H9 (cell line): ENCODE measurements at regions not wholly inside any gene's neighbourhood (a gene's known extent, or its start where the extent isn't known, plus 50 kb on each side); places are given as distances from the start of the nearest gene placed in this dataset.

Experiments used
- DNase-seq: peaks from one replicate; pipeline ENCODE4 v3.0.0-alpha.2; 2017
- H2AFZ ChIP-seq: one replicate; pipeline ENCODE4 v1.6.1; 2013; ENCODE audit warnings: mild to moderate bottlenecking, low read length, control low read depth, moderate library complexity
- H2AK5ac ChIP-seq: 2 replicates; pipeline ENCODE4 v1.6.1; 2013; ENCODE audit warnings: low read length, control low read depth, mixed read lengths; ENCODE audit not compliant: insufficient read length
- H2BK120ac ChIP-seq: one replicate; pipeline ENCODE4 v1.6.1; 2013; ENCODE audit warnings: low read depth, mild to moderate bottlenecking, low read length, control low read depth, inconsistent platforms; ENCODE audit not compliant: poor library complexity, severe bottlenecking
- H2BK12ac ChIP-seq: 2 replicates; pipeline ENCODE4 v1.6.1; 2013; ENCODE audit warnings: low read length, control low read depth, mixed read lengths, low read depth; ENCODE audit not compliant: insufficient read length
- H2BK15ac ChIP-seq: 2 replicates; pipeline ENCODE4 v1.6.1; 2013; ENCODE audit warnings: low read depth, low read length, control low read depth
- H2BK20ac ChIP-seq: one replicate; pipeline ENCODE4 v1.6.1; 2013; ENCODE audit warnings: low read depth, mild to moderate bottlenecking, low read length, control low read depth, inconsistent platforms; ENCODE audit not compliant: poor library complexity, severe bottlenecking
- H2BK5ac ChIP-seq: 2 replicates; pipeline ENCODE4 v1.6.1; 2013; ENCODE audit warnings: low read length, control low read depth, mixed read lengths; ENCODE audit not compliant: insufficient read length
- H3K14ac ChIP-seq: 2 replicates; pipeline ENCODE4 v1.6.1; 2013; ENCODE audit warnings: low read length, control low read depth; ENCODE audit not compliant: insufficient read depth
- H3K18ac ChIP-seq: 2 replicates; pipeline ENCODE4 v1.6.1; 2013; ENCODE audit warnings: low read depth, mild to moderate bottlenecking, mixed read lengths, low read length, control low read depth; ENCODE audit not compliant: insufficient read length
- H3K23ac ChIP-seq: 2 replicates; pipeline ENCODE4 v1.6.1; 2013; ENCODE audit warnings: low read length, control low read depth, mixed read lengths, low read depth; ENCODE audit not compliant: insufficient read length
- H3K23me2 ChIP-seq: 2 replicates; pipeline ENCODE4 v1.6.1; 2013; ENCODE audit warnings: low read depth, mild to moderate bottlenecking, mixed read lengths, low read length, control low read depth; ENCODE audit not compliant: insufficient read length, poor library complexity, severe bottlenecking
- H3K27ac ChIP-seq: 2 replicates; pipeline ENCODE4 v1.5.1; 2013; ENCODE audit warnings: low read length, control low read depth, mixed read lengths, low read depth; ENCODE audit not compliant: insufficient read length
- H3K27me3 ChIP-seq: 2 replicates; pipeline ENCODE4 v1.6.1; 2013; ENCODE audit warnings: low read length, control low read depth, inconsistent platforms; ENCODE audit not compliant: insufficient read depth
- H3K4ac ChIP-seq: 2 replicates; pipeline ENCODE4 v1.6.1; 2013; ENCODE audit warnings: low read depth, mild to moderate bottlenecking, control low read depth, inconsistent platforms, low read length, moderate library complexity
- H3K4me1 ChIP-seq: 2 replicates; pipeline ENCODE4 v1.6.1; 2013; ENCODE audit warnings: low read length, control low read depth, inconsistent platforms; ENCODE audit not compliant: insufficient read depth
- H3K4me2 ChIP-seq: 2 replicates; pipeline ENCODE4 v1.6.1; 2013; ENCODE audit warnings: low read length, control low read depth, mixed read lengths; ENCODE audit not compliant: insufficient read length, insufficient read depth
- H3K56ac ChIP-seq: 2 replicates; pipeline ENCODE4 v1.6.1; 2013; ENCODE audit warnings: low read depth, mild to moderate bottlenecking, mixed read lengths, low read length, control low read depth; ENCODE audit not compliant: insufficient read length
- H3K79me1 ChIP-seq: 2 replicates; pipeline ENCODE4 v1.6.1; 2013; ENCODE audit warnings: low read depth, mild to moderate bottlenecking, moderate library complexity, low read length, control low read depth, inconsistent platforms; ENCODE audit not compliant: insufficient read depth, poor library complexity, severe bottlenecking
- H3K79me2 ChIP-seq: 2 replicates; pipeline ENCODE4 v1.6.1; 2013; ENCODE audit warnings: low read length, control low read depth, inconsistent platforms; ENCODE audit not compliant: insufficient read depth
- H3K9ac ChIP-seq: 2 replicates; pipeline ENCODE4 v1.6.1; 2013; ENCODE audit warnings: low read length, control low read depth, mixed read lengths; ENCODE audit not compliant: insufficient read length; ENCODE audit errors: extremely low read depth
- H3K9me3 ChIP-seq: one replicate; pipeline ENCODE4 v1.6.1; 2013; ENCODE audit warnings: low read depth, low read length, inconsistent platforms; ENCODE audit not compliant: control insufficient read depth
- H3T11ph ChIP-seq: one replicate; pipeline ENCODE4 v1.6.1; 2013; ENCODE audit warnings: mild to moderate bottlenecking, low read length, control low read depth, inconsistent platforms
- H4K20me1 ChIP-seq: one replicate; pipeline ENCODE4 v1.6.1; 2013; ENCODE audit not compliant: control insufficient read depth, insufficient read length, insufficient read depth
- H4K5ac ChIP-seq: 2 replicates; pipeline ENCODE4 v1.6.1; 2013; ENCODE audit warnings: low read depth, mild to moderate bottlenecking, mixed read lengths, low read length, control low read depth; ENCODE audit not compliant: insufficient read length
- H4K8ac ChIP-seq: replicated peaks from 2 replicates; pipeline ENCODE4 v1.6.1; 2013; ENCODE audit warnings: low read length, control low read depth, mixed read lengths, low read depth; ENCODE audit not compliant: insufficient read length
- H4K91ac ChIP-seq: 2 replicates; pipeline ENCODE4 v1.6.1; 2013; ENCODE audit warnings: low read depth, mild to moderate bottlenecking, moderate library complexity, mixed read lengths, low read length, control low read depth; ENCODE audit not compliant: insufficient read length
- H3K27ac Mint-ChIP-seq, 3 experiments: 2 replicates in 2 of 3; 3 replicates in 1 of 3; pipeline ENCODE4 v1.8.0; 2020 to 2021; ENCODE audit warnings: mixed read lengths in 3 of 3, mild to moderate bottlenecking in 1 of 3, moderate library complexity in 1 of 3
- H3K27me3 Mint-ChIP-seq: 2 replicates; pipeline ENCODE4 v1.8.0; 2021; ENCODE audit warnings: low read depth, mild to moderate bottlenecking, moderate library complexity, mixed read lengths
- H3K36me3 Mint-ChIP-seq, 3 experiments: 2 replicates in 2 of 3; 3 replicates in 1 of 3; pipeline ENCODE4 v1.8.0; 2020 to 2021; ENCODE audit warnings: low read depth in 3 of 3, mixed read lengths in 3 of 3; ENCODE audit not compliant: insufficient read depth in 1 of 3
- H3K4me1 Mint-ChIP-seq, 2 experiments: 2 replicates each; pipeline ENCODE4 v1.8.0; 2020; ENCODE audit warnings: mixed read lengths in 2 of 2
- H3K4me3 Mint-ChIP-seq, 2 experiments: 2 replicates in 1 of 2; 3 replicates in 1 of 2; pipeline ENCODE4 v1.8.0; 2020 to 2021; ENCODE audit warnings: mild to moderate bottlenecking in 2 of 2, mixed read lengths in 2 of 2, moderate library complexity in 1 of 2
- H3K9me3 Mint-ChIP-seq, 2 experiments: 2 replicates in 1 of 2; 3 replicates in 1 of 2; pipeline ENCODE4 v1.8.0; 2020; ENCODE audit warnings: mild to moderate bottlenecking in 2 of 2, mixed read lengths in 2 of 2, moderate library complexity in 1 of 2
- CTCF ChIP-seq: fragments of 200-600 bp; sonication (generic); conservative IDR thresholded peaks from 3 replicates; pipeline ENCODE4 v1.8.0; 2021; ENCODE audit warnings: antibody characterized with exemption, mild to moderate bottlenecking
- WGBS: extraction: QIAGEN DNeasy Blood & Tissue Kit; methylation state at CpG from one replicate; pipeline ENCODE4 v1.1.7; 2013; ENCODE audit warnings: missing lambda C conversion rate, low lambda C conversion rate, mixed read lengths; ENCODE audit not compliant: insufficient read length; ENCODE audit errors: extremely low coverage; 5-methylcytosine and 5-hydroxymethylcytosine counted together

GRCh38 chr2:37506407-37507050, 162.1 kb downstream of the QPCT start:
- TF ChIP-seq CTCF = no peak
- no CpG with 5 or more reads among the region's 5 CpGs for WGBS
- H3K27ac Mint-ChIP-seq = no peak overlapping the region

More at GRCh38 chr2:37506407-37507050, 162.1 kb downstream of the QPCT start:
- no peak for DNase-seq
- no peaks in the 10 kb centered on the region for H3K79me2 ChIP-seq
- no peak overlapping the region for H2AFZ ChIP-seq
- H2BK12ac ChIP-seq = no peak overlapping the region
- H3K4me1 ChIP-seq = no peaks in the 10 kb centered on the region
- H2BK5ac ChIP-seq = no peak overlapping the region
- H3T11ph ChIP-seq = no peak overlapping the region
- no peak overlapping the region for H3K18ac ChIP-seq
- no peak overlapping the region for H3K56ac ChIP-seq
- H4K5ac ChIP-seq = no peak overlapping the region
- no peaks in the 10 kb centered on the region for H3K23me2 ChIP-seq
- no peak overlapping the region for H3K4me2 ChIP-seq
- H4K91ac ChIP-seq = no peak overlapping the region
- H3K9ac ChIP-seq = no peak overlapping the region
- H2AK5ac ChIP-seq = no peak overlapping the region
- H2BK15ac ChIP-seq = no peak overlapping the region
- no peaks in the 10 kb centered on the region for H4K20me1 ChIP-seq
- H4K8ac ChIP-seq = no peak overlapping the region
- H3K4me3 Mint-ChIP-seq = no peak overlapping the region
- H2BK20ac ChIP-seq = no peak overlapping the region
- no peaks in the 10 kb centered on the region for H3K79me1 ChIP-seq
- no peaks in the 10 kb centered on the region for H3K27me3 Mint-ChIP-seq
- no peak overlapping the region for H3K4ac ChIP-seq
- H2BK120ac ChIP-seq = no peak overlapping the region
- H3K4me1 Mint-ChIP-seq = peaks cover 16 to 17% of the 10 kb centered on the region in 2 experiments
- no peaks in the 10 kb centered on the region for H3K9me3 ChIP-seq
- no peak overlapping the region for H3K14ac ChIP-seq
- no peaks in the 10 kb centered on the region for H3K27me3 ChIP-seq
- H3K23ac ChIP-seq = no peak overlapping the region
- no peak overlapping the region for H3K27ac ChIP-seq
- no peaks in the 10 kb centered on the region for H3K9me3 Mint-ChIP-seq
- no peaks in the 10 kb centered on the region for H3K36me3 Mint-ChIP-seq
